GM06990 (cell line): ENCODE measurements at regions not wholly inside any gene's neighbourhood (a gene's known extent, or its start where the extent isn't known, plus 50 kb on each side); places are given as distances from the start of the nearest gene placed in this dataset.

Experiments
- DNase-seq: peaks from one replicate; pipeline ENCODE4 v3.0.0-alpha.2; 2011; ENCODE audit not compliant: insufficient read length; ENCODE audit errors: extremely low read depth
- H3K27me3 ChIP-seq: replicated peaks from 2 replicates; pipeline ENCODE4 v1.6.0; 2011; ENCODE audit warnings: low read length; ENCODE audit not compliant: control insufficient read depth, insufficient read depth
- H3K36me3 ChIP-seq: 2 replicates; pipeline ENCODE4 v1.5.1; 2011; ENCODE audit warnings: low read length; ENCODE audit not compliant: control insufficient read depth, insufficient read depth
- H3K4me3 ChIP-seq: replicated peaks from 2 replicates; pipeline ENCODE4 v1.5.1; 2011; ENCODE audit warnings: low read depth, mild to moderate bottlenecking, control low read depth, low read length
- TF ChIP-seq, protein P1 (sequence below): IDR thresholded peaks from 2 replicates; pipeline ENCODE4 v1.5.1; 2011; ENCODE audit warnings: low read length, control low read depth, mild to moderate bottlenecking, inconsistent platforms; ENCODE audit not compliant: insufficient read depth, poor library complexity, severe bottlenecking

DNA sequence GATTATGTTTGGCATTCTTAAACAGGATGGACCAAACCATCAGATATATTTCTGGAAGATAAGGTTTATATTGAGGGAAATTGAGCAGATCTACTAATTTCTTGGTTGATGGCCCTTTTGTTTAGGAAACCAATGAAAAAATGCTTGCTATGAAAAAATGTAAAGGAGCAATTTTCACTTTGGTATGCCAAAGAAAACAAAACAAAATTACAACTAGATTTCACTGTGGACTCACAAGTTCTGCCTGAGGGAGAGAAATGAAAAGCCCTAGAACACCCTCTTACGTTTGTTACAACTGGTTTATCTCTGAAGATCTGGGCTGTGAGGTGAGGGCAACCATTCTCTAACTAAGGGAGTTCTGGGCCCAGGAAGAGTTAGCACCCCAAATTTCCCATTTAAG, 122.5 kb upstream of the IL15 start:
- Histone ChIP-seq H3K4me3 (no peak overlapping the region), H3K36me3 (no peaks in the 10 kb centered on the region), H3K27me3 (no peaks in the 10 kb centered on the region)
- no peak for DNase-seq
- TF ChIP-seq, protein P1, sequence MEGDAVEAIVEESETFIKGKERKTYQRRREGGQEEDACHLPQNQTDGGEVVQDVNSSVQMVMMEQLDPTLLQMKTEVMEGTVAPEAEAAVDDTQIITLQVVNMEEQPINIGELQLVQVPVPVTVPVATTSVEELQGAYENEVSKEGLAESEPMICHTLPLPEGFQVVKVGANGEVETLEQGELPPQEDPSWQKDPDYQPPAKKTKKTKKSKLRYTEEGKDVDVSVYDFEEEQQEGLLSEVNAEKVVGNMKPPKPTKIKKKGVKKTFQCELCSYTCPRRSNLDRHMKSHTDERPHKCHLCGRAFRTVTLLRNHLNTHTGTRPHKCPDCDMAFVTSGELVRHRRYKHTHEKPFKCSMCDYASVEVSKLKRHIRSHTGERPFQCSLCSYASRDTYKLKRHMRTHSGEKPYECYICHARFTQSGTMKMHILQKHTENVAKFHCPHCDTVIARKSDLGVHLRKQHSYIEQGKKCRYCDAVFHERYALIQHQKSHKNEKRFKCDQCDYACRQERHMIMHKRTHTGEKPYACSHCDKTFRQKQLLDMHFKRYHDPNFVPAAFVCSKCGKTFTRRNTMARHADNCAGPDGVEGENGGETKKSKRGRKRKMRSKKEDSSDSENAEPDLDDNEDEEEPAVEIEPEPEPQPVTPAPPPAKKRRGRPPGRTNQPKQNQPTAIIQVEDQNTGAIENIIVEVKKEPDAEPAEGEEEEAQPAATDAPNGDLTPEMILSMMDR = no peak

- Histone ChIP-seq H3K27me3 (no peaks in the 10 kb centered on the region), H3K36me3 (no peaks in the 10 kb centered on the region), H3K4me3 (no peak overlapping the region)
- TF ChIP-seq, protein P1 = no peak
- no peak for DNase-seq
Measured at GRCh38 chr4:141518222-141518621, 118.2 kb upstream of the IL15 start.

GRCh38 chr4:141524116-141524515, 112.3 kb upstream of the IL15 start:
- DNase-seq = no peak
- TF ChIP-seq, protein P1 = no peak
- Histone ChIP-seq H3K36me3 (no peaks in the 10 kb centered on the region), H3K27me3 (no peaks in the 10 kb centered on the region), H3K4me3 (no peak overlapping the region)

DNA sequence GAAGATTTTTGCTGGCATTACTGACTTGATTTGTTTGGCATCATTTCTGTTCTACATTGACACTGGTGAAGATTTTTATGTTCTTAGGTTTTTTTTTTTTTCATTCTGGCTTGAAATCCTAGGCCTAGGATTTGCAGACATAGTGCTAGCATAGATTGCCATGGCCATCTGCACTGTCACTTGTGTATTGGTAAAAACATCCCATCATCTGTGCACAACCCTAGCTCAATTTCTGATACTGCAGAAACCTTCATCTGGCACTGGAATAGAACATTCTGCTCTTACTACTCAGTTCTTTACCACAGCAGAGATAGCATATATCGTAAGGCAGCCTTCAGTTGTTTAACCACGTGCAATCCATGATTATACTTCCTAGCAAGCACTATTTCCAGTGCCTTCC, 111.5 kb upstream of the IL15 start:
- no peak for DNase-seq
- H3K36me3 ChIP-seq = no peaks in the 10 kb centered on the region
- H3K27me3 ChIP-seq = no peaks in the 10 kb centered on the region
- H3K4me3 ChIP-seq = no peak overlapping the region
- TF ChIP-seq, protein P1 = no peak

DNA sequence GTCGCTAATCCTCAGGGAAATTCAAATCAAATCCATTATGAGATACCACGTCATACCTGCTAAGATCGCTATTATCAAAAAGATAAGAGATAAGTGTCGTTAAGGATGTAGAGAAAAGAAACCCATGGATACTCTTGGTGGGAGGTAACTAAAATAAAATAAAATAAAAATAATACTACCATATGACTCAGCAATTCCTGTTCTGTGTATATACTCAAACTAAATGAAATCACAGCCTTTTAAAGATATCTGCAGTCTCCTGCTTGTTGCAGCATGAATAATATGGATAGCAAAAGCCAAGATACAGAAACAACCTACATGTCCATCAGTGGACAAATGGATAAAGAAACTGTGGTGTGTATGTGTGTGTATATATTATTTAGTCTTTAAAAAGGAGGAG, 105.8 kb upstream of the IL15 start:
- no peaks in the 10 kb centered on the region for H3K36me3 ChIP-seq
- DNase-seq = no peak
- H3K4me3 ChIP-seq = no peak overlapping the region
- TF ChIP-seq, protein P1 = no peak
- no peaks in the 10 kb centered on the region for H3K27me3 ChIP-seq

- no peaks in the 10 kb centered on the region for H3K36me3 ChIP-seq
- H3K27me3 ChIP-seq = no peaks in the 10 kb centered on the region
- TF ChIP-seq, protein P1 = no peak
- no peak overlapping the region for H3K4me3 ChIP-seq
- no peak for DNase-seq
Measured at GRCh38 chr4:141534985-141535384, 101.4 kb upstream of the IL15 start.
